Brain microvascular endothelial cell (primary cell): ENCODE measurements at regions not wholly inside any gene's neighbourhood (a gene's known extent, or its start where the extent isn't known, plus 50 kb on each side); places are given as distances from the start of the nearest gene placed in this dataset.

Experiments
- DNase-seq: peaks from one replicate; pipeline ENCODE4 v3.0.0-alpha.2; 2020
- H3K27ac ChIP-seq: fragments of 250-450 bp; sonication (Bioruptor Pico); 2 replicates; pipeline ENCODE4 v1.5.1; 2020; ENCODE audit warnings: mild to moderate bottlenecking, moderate library complexity
- H3K27me3 ChIP-seq: fragments of 250-450 bp; sonication (Bioruptor Pico); replicated peaks from 2 replicates; pipeline ENCODE4 v1.5.1; 2020; ENCODE audit warnings: mild to moderate bottlenecking
- H3K36me3 ChIP-seq: fragments of 250-450 bp; sonication (Bioruptor Pico); replicated peaks from 2 replicates; pipeline ENCODE4 v1.5.1; 2020; ENCODE audit warnings: mild to moderate bottlenecking
- H3K4me3 ChIP-seq: 2 replicates; pipeline ENCODE4 v1.5.1; 2011; ENCODE audit warnings: low read depth, mild to moderate bottlenecking, control low read depth, low read length, moderate library complexity
- CTCF ChIP-seq: IDR thresholded peaks from 2 replicates; pipeline ENCODE4 v1.5.1; 2011; ENCODE audit warnings: low read depth, mild to moderate bottlenecking, moderate library complexity, low read length, control low read depth, inconsistent platforms; ENCODE audit errors: missing control alignments
- in situ Hi-C: cut with HindIII; loops from 2 replicates; pipeline ENCODE4 v1.10.0; 2017; ENCODE audit warnings: low sequenced_read_pairs, low pct_ligation_motif_present

- Histone ChIP-seq H3K36me3 (no peaks in the 10 kb centered on the region), H3K27me3 (no peaks in the 10 kb centered on the region), H3K27ac (no peak overlapping the region), H3K4me3 (no peak overlapping the region)
- no peak for DNase-seq
- in situ Hi-C loops: no loop called here
- no peak for TF ChIP-seq CTCF
These were observed 264.7 kb downstream of the GLRX3 start for GRCh38 chr10:130400890-130401289.

GRCh38 chr10:130401860-130402765 is 265.9 kb downstream of the GLRX3 start:
- Histone ChIP-seq H3K36me3 (no peaks in the 10 kb centered on the region), H3K27me3 (no peaks in the 10 kb centered on the region), H3K4me3 (no peak overlapping the region), H3K27ac (no peak overlapping the region)
- DNase-seq: no peak
- in situ Hi-C loops: no loop called here
- TF ChIP-seq CTCF: no peak

- Histone ChIP-seq H3K27me3 (no peaks in the 10 kb centered on the region), H3K4me3 (no peak overlapping the region), H3K27ac (no peak overlapping the region), H3K36me3 (no peaks in the 10 kb centered on the region)
- in situ Hi-C loops: no loop called here
- no peak for DNase-seq
- no peak for TF ChIP-seq CTCF
These were observed 267.2 kb downstream of the GLRX3 start for GRCh38 chr10:130403153-130404075.

GRCh38 chr10:130404476-130405055 is 268.4 kb downstream of the GLRX3 start:
- DNase-seq: no peak
- no peak for TF ChIP-seq CTCF
- Histone ChIP-seq H3K36me3 (no peaks in the 10 kb centered on the region), H3K27me3 (no peaks in the 10 kb centered on the region), H3K27ac (no peak overlapping the region), H3K4me3 (no peak overlapping the region)
- in situ Hi-C loops: no loop called here

GRCh38 chr10:130407052-130407451 is 270.9 kb downstream of the GLRX3 start:
- DNase-seq: no peak
- no peaks in the 10 kb centered on the region for H3K36me3 ChIP-seq
- no peak overlapping the region for H3K4me3 ChIP-seq
- in situ Hi-C loops: no loop called here
- H3K27me3 ChIP-seq: no peaks in the 10 kb centered on the region
- TF ChIP-seq CTCF: no peak
- no peak overlapping the region for H3K27ac ChIP-seq
